ENCODE measurements at regions not wholly inside any gene's neighbourhood (a gene's known extent, or its start where the extent isn't known, plus 50 kb on each side); places are given as distances from the start of the nearest gene placed in this dataset.
"Not testable (repeated sequence)": the region's sequence is repeated elsewhere in the genome, so short reads cannot be mapped to it uniquely, and the experiment has no call there.

DNA sequence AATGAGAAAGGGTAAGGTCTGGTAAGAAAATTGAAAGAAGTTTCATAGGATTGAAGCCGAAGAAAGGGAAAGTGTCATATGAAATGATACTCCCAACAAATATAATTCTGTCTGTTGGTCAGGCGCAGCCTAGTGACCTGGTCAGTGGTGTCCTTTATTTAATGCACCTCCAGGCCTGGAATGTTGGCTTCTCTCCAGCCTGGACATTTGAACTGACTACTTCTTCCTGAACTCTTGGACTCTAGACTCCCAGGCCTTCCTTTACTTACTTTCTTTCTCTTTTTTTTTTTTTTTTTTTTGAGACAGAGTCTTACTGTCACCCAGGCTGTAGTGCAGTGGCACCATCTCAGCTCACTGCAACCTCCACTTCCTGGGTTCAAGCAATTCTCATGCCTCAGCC, 1381.5 kb upstream of the WWC1 start:
- FAIRE-seq (no peak), DNase-seq (ENCODE audit: insufficient read length, low spot score) (no peak)
- TF ChIP-seq POLR2A (IDR thresholded peaks at IDR 0.05; ENCODE audit: low read depth, low read length), result no peak

DNA sequence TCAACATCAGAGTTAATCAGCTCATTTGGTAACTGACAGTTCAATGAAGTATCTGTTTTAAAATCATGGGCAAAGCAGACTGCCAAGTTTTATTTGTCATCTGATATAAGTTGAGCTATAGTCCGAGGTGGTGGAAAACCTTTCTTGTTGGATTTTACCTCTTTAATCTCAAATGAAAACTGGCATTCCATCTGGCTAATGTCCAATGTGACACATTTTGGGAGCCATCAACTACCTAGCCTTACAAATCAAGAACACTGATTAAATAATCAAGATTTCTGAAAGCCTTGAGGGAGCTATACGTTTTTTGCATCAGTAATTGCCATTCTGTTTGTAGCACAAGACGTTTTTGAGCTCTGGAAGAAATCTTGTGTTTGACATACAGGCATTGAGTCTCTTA, 1380.5 kb upstream of the WWC1 start:
- FAIRE-seq, result no peak
- no peak for TF ChIP-seq POLR2A (IDR thresholded peaks at IDR 0.05; ENCODE audit: low read depth, low read length)
- no peak for DNase-seq (ENCODE audit: insufficient read length, low spot score)

DNA sequence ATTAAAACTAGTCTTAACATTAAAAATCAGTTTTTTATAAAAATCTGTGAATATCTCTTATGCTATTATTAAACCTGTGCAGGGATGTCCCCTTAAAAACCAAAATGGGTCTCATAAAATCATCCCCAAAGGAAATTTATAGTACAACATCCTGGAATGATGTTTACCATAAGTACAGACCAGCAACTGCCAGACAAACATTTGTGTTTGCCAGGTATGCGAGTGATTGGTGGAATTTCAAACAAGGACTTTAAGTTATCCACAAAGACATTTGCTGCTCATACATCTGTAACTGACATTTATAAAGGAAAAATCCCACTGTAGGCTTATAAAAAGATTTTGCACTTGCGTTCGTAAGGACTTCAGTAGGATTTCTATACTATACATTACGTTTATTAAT, 1375.4 kb upstream of the WWC1 start:
- no peak for DNase-seq (ENCODE audit: insufficient read length, low spot score)
- FAIRE-seq, result no peak
- TF ChIP-seq POLR2A (IDR thresholded peaks at IDR 0.05; ENCODE audit: low read depth, low read length), result no peak

DNA sequence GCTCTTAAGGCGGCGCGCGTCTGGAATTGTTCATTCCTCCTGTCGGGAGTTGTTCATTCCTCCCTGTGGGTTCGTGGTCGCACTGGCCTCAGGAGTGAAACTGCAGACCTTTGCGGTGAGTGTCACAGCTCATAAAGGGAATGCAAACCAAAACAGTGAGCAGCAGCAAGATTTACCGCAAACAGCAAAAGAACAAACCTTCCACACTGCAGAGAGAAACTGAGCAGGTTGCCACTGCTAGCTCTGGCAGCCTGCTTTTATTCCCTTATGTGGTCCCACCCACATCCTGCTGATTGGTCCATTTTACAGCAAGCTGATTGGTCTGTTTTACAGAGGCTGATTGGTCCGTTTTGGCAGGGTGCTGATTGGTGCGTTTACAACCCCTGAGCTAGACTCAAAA, 1365.3 kb upstream of the WWC1 start:
- no peak for FAIRE-seq
- no peak for DNase-seq (ENCODE audit: insufficient read length, low spot score)
- no peak for TF ChIP-seq POLR2A (IDR thresholded peaks at IDR 0.05; ENCODE audit: low read depth, low read length)

DNA sequence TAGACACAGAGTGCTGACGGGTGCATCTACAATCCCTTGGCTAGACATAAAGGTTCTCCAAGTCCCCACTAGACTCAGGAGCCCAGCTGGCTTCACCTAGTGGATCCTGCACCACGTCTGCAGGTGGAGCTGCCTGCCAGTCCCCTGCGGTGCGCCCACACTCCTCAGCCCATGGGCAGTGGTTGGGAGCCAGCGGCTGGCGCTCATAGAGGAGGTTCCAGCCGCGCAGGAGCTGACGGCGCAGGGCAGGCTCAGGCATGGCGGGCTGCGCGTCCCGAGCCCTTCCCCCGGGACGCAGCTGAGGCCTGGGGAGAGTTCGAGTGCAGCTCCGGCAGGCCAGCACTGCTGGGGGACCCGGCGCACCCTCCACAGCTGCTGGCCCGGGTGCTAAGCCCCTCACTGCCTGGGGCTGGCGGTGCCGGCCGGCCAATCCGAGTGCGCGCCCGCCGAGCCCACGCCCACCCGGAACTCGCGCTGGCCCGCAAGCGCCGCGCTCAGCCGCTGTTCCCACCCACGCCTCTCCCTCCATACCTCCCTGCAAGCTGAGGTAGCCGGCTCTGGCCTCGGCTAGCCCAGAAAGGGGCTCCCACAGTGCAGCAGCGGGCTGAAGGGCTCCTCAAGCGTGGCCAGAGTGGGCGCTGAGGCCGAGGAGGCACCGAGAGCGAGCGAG, 1364.5 kb upstream of the WWC1 start:
- DNase-seq (ENCODE audit: insufficient read length, low spot score); FAIRE-seq: not testable (repeated sequence)

DNA sequence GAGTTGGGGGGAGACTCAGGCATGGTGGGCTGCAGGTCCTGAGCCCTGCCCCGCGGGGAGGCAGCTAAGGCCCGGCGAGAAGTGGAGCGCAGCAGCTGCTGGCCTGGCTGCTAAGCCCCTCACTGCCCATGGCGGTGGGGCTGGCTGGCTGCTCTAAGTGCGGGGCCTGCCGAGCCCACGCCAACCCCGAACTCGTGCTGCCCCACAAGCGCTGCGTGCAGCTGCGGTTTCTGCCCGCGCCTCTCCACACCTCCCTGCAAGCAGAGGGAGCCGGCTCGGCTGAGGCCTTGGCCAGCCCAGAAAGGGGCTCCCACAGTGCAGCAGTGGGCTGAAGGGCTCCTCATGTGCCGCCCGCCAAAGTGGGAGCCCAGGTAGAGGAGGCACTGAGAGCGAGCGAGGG, 1355.1 kb upstream of the WWC1 start:
- no peak for TF ChIP-seq POLR2A (IDR thresholded peaks at IDR 0.05; ENCODE audit: low read depth, low read length)
- no peak for DNase-seq (ENCODE audit: insufficient read length, low spot score)
- no peak for FAIRE-seq

DNA sequence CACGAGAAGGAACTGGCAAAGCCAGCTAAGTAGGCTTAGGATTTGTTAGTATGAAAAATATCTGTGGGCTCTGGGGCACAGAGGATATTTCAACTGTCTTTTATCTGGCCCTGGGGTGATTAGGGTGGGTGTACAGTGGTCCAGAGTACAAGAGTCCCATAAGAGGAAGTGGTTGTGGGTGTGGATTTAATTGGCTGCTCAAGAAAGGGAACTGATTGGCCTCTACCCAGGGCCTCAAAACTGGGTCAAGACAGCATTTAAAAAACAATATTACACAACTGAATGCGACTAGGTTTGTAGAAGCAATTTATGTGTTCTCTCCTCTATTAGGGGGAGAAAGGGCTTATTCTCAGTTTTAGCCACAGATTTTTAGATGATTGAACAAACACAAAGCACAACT, 1353.4 kb upstream of the WWC1 start:
- no peak for DNase-seq (ENCODE audit: insufficient read length, low spot score)
- TF ChIP-seq POLR2A (IDR thresholded peaks at IDR 0.05; ENCODE audit: low read depth, low read length), result no peak
- FAIRE-seq, result no peak

DNA sequence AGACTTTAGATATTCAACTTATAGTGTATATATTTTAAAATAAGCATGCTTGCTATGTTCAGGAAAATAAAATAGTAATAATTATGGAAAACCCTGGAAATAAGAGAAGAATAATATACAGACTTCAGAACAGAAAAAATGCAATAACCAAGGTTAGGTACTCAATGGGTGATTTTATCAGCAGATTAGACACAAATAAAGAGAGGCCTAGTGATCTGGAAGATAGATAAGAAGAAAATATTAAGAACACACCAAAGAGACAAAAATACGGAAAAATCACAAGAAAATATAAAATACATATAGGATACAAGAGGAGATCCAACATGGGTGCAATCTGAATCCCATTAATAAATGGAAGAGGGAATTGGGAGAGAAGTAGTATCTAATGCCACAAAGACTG, 1348.5 kb upstream of the WWC1 start:
- no peak for FAIRE-seq
- DNase-seq (ENCODE audit: insufficient read length, low spot score), result no peak
- TF ChIP-seq POLR2A (IDR thresholded peaks at IDR 0.05; ENCODE audit: low read depth, low read length), result no peak

DNA sequence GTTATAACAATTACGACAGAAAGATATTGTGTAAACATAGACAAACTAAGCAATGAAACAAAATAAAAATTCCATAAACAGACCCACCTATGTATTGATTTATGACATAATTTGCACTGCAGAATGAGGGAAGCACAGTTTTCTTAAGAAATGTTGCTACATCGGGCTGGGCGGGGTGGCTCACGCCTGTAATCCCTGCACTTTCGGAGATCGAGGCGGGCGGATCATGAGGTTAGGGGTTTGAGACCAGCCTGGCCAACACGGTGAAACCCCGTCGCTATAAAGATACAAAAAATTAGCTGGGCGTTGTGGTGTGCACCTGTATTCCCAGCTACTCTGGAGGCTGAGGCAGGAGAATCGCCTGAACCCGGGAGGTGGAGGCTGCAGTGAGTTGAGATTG, 1344.4 kb upstream of the WWC1 start:
- DNase-seq (ENCODE audit: insufficient read length, low spot score) (no peak), FAIRE-seq (no peak)
- no peak for TF ChIP-seq POLR2A (IDR thresholded peaks at IDR 0.05; ENCODE audit: low read depth, low read length)

DNA sequence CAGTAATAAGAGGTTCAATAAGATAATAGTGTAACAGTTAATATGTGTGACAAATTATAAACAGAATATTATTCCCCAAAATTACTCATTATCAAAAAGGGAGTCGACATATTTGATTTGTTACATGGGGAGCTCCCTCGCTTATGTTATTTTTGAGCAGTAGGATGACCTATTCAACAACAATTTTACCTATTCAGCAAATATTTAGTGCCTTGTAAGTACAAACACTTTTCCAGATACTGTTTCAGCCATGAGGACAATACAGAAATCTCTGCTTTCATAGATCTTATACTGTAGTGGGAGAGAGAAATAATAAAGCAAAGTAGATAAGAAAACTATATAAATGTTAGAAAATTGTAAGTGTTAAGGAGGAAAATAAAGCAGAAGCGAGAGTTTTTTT, 1342.8 kb upstream of the WWC1 start:
- DNase-seq (ENCODE audit: insufficient read length, low spot score), result no peak
- no peak for TF ChIP-seq POLR2A (IDR thresholded peaks at IDR 0.05; ENCODE audit: low read depth, low read length)
- no peak for FAIRE-seq

DNA sequence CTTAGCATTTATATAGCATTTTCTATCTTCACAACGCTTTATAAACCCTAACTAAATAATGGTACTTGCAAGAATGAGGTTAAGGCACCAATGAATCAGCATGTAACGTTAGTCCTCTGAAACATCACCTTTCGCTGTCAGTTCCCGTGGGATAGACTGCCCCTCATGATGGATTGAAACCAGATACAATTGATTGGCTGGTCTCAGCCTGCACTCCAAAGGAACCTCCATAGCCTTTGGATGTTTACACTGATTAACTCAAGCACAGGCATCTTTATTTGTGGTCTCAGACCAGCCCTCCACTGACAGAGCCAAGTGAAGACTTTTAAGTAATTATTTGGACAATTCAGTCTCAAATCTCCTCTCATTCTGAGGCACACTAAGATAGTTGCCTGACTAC, 1339.4 kb upstream of the WWC1 start:
- no peak for TF ChIP-seq POLR2A (IDR thresholded peaks at IDR 0.05; ENCODE audit: low read depth, low read length)
- FAIRE-seq, result no peak
- no peak for DNase-seq (ENCODE audit: insufficient read length, low spot score)

DNA sequence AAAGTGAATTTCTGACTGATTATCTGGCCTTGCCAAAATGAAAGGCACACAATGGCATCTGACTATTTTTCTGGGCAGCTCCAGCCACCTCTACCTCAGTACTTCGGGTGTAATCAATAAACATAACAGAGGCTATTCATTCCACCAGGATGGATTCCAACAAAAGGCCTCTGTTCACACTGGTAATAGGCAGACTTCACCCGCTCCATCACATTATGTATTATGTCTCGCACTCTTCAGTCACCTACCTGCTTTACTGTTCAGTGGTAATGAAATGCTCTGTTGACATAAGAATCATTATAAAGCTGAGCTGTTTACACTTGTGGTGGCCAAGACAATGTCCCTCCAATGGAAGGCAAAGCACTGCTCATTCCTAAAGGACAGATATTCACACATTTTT, 1333.7 kb upstream of the WWC1 start:
- DNase-seq (ENCODE audit: insufficient read length, low spot score), result no peak
- no peak for FAIRE-seq
- TF ChIP-seq POLR2A (IDR thresholded peaks at IDR 0.05; ENCODE audit: low read depth, low read length), result no peak

DNA sequence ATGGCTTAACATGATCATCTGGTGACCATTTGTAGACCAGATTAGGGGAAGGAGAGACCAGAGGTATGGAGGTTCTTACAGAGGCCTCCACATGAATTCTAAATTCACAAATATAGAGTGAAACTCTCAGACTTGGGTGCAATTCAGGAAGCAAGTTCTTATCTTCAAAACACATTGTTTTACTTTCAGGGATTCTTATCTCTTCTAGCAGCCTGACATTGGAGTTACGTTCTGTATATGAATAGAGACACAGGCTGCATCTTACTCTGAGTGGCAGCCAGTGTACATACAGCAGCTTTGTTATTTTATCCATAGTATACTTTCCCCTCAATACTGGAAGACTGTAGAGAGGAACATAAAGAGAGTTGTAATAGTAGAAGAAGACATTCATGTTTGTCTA, 1331.7 kb upstream of the WWC1 start:
- DNase-seq (ENCODE audit: insufficient read length, low spot score) (no peak), FAIRE-seq (no peak)
- TF ChIP-seq POLR2A (IDR thresholded peaks at IDR 0.05; ENCODE audit: low read depth, low read length), result no peak

DNA sequence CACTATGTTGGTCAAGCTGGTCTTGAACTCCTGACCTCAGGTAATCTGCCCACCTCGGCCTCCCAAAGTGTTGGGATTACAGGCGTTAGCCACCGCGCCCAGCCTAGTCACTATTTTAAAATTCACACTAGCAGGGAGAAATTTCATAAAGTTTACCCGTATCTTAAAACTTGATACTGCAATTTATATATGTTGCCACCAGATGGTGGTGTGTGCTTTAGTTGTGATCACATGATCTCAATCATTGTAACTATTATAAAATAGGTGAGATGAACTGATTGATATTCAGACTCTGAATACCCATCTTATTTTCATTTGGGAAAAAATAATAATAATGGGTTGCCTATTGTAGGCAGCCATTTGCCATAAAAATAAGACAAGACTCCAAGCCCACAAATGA, 1330.4 kb upstream of the WWC1 start:
- DNase-seq (ENCODE audit: insufficient read length, low spot score), result no peak
- TF ChIP-seq POLR2A (IDR thresholded peaks at IDR 0.05; ENCODE audit: low read depth, low read length), result no peak
- FAIRE-seq, result no peak

DNA sequence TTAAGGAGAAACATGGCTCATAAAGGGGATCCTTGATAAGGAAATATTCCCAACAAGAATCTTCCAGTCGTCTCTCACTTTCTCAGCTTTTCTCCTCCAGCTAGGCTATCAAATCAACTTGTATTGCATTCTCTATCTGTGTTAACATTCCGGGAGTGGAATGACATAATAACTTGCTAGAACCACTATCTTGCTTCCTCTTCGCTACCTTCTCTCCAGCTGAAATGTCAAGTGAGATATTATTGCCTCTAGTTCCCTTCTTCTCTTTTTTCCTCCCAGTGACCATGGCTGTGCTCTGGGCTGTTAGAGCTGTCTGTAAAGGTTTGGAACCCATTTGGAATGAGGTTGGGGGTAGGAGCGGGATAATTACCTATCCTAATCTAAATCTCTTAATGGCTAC, 1329.5 kb upstream of the WWC1 start:
- no peak for TF ChIP-seq POLR2A (IDR thresholded peaks at IDR 0.05; ENCODE audit: low read depth, low read length)
- no peak for FAIRE-seq
- DNase-seq (ENCODE audit: insufficient read length, low spot score), result no peak

DNA sequence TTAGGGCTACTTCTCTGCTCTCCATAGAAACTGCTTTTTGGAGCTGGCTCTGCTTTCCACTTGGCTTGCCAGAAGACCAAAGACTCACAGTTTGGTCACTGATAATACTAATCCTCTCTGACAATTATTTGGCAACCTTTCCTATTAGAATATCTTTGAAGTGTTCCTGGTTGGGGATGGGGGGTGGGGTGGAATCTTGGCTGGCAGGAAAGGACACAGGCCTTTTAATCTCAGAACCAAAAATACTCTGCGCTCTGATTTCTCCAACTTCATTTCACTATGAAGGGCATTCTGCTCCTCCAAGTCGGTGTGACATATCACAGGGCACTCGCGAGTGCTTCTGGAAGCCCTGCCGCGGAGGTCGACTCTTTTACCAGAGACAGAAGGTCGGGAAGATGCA, 1329.0 kb upstream of the WWC1 start:
- FAIRE-seq, result no peak
- no peak for TF ChIP-seq POLR2A (IDR thresholded peaks at IDR 0.05; ENCODE audit: low read depth, low read length)
- DNase-seq (ENCODE audit: insufficient read length, low spot score), result no peak

Data from H54 (cell line).